NB4 (cell line): ENCODE measurements at regions not wholly inside any gene's neighbourhood (a gene's known extent, or its start where the extent isn't known, plus 50 kb on each side); places are given as distances from the start of the nearest gene placed in this dataset.

ENCODE experiments used
- MYC ChIP-seq: IDR thresholded peaks from 2 replicates; pipeline ENCODE4 v1.6.1; 2011; ENCODE audit warnings: low read depth, low read length
- POLR2A ChIP-seq: IDR thresholded peaks from 2 replicates; pipeline ENCODE4 v1.6.1; 2011; ENCODE audit warnings: mild to moderate bottlenecking; ENCODE audit not compliant: insufficient read length; ENCODE audit errors: extremely low read depth
- TF ChIP-seq, protein P1 (sequence below): IDR thresholded peaks from one replicate; pipeline ENCODE4 v1.5.1; 2012; ENCODE audit warnings: low read depth, low read length
- TF ChIP-seq, protein P2 (sequence below): IDR thresholded peaks from 2 replicates; pipeline ENCODE4 v1.6.1; 2011; ENCODE audit warnings: low read depth, low read length

DNA sequence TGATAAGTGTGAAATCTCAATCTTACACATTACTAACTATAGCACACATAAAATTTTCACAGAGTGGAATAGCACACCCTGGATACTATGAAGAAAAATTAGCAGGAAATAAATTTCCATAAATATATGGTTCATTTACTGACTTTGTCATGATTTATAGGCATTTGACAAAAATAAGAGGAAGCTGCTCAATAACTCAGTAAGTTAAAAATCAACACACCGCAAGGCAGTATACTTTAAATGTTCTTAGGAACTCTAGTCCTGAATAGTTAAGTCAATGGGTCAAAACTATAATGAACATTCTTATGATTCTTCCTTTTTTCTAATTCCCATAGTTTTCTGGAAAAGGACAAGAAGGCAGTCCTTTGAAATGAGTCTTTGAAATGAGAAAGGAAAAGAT is 1557.8 kb upstream of the RAG2 start:
- TF ChIP-seq, protein P1, sequence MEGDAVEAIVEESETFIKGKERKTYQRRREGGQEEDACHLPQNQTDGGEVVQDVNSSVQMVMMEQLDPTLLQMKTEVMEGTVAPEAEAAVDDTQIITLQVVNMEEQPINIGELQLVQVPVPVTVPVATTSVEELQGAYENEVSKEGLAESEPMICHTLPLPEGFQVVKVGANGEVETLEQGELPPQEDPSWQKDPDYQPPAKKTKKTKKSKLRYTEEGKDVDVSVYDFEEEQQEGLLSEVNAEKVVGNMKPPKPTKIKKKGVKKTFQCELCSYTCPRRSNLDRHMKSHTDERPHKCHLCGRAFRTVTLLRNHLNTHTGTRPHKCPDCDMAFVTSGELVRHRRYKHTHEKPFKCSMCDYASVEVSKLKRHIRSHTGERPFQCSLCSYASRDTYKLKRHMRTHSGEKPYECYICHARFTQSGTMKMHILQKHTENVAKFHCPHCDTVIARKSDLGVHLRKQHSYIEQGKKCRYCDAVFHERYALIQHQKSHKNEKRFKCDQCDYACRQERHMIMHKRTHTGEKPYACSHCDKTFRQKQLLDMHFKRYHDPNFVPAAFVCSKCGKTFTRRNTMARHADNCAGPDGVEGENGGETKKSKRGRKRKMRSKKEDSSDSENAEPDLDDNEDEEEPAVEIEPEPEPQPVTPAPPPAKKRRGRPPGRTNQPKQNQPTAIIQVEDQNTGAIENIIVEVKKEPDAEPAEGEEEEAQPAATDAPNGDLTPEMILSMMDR = no peak
- TF ChIP-seq POLR2A (no peak), MYC (no peak)
- TF ChIP-seq, protein P2, sequence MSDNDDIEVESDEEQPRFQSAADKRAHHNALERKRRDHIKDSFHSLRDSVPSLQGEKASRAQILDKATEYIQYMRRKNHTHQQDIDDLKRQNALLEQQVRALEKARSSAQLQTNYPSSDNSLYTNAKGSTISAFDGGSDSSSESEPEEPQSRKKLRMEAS = no peak
